ENCODE measurements at regions not wholly inside any gene's neighbourhood (a gene's known extent, or its start where the extent isn't known, plus 50 kb on each side); places are given as distances from the start of the nearest gene placed in this dataset.
A peak's percentile ranks its signal among the peaks of the same experiment; 100 is the strongest.

- Histone ChIP-seq H3K9me3 (ENCODE audit: low read depth) (no peaks in the 10 kb centered on the region), H3K27me3 (no peaks in the 10 kb centered on the region), H2AFZ (no peak overlapping the region), H3K27ac (no peak overlapping the region), H3K9me2 (replicated peaks; ENCODE audit: insufficient read depth) (no peaks in the 10 kb centered on the region), H3K79me2 (no peaks in the 10 kb centered on the region), H4K20me1 (ENCODE audit: insufficient read depth, poor library complexity, severe bottlenecking) (no peaks in the 10 kb centered on the region), H3K4me3 (no peak overlapping the region), H3K36me3 (replicated peaks; ENCODE audit: insufficient read depth, low read depth) (no peaks in the 10 kb centered on the region), H3K4me2 (no peak overlapping the region), H3K4me1 (ENCODE audit: insufficient read depth) (no peaks in the 10 kb centered on the region)
- 65% methylated on average over 3 of the region's 3 CpGs for WGBS (ENCODE audit: low lambda C conversion rate, missing lambda C conversion rate)
- no peak for TF ChIP-seq CTCF (IDR thresholded peaks at IDR 0.05; ENCODE audit: poor library complexity)
- DNase-seq (ENCODE audit: low spot score): no peak
Measured at GRCh38 chr2:212692466-212692865, 153.9 kb upstream of the ERBB4 start.

- no peak for TF ChIP-seq EZH2phosphoT487 (IDR thresholded peaks at IDR 0.05; ENCODE audit: low read depth, severe bottlenecking, unreplicated experiment)
- peak; percentile 93 for TF ChIP-seq CTCF (IDR thresholded peaks at IDR 0.05; ENCODE audit: poor library complexity)
- 27% methylated on average over 10 of the region's 10 CpGs for WGBS (ENCODE audit: low lambda C conversion rate, missing lambda C conversion rate)
- peak overlapping the region; percentile 61 for H3K4me2 ChIP-seq
- no peak overlapping the region for H3K27ac ChIP-seq
- H2AFZ ChIP-seq: peak overlapping the region; percentile 37
- no peaks in the 10 kb centered on the region for H3K36me3 ChIP-seq (replicated peaks; ENCODE audit: insufficient read depth, low read depth)
- peak; percentile 78 for DNase-seq (ENCODE audit: low spot score)
- H3K9me3 ChIP-seq (ENCODE audit: low read depth): no peaks in the 10 kb centered on the region
- H3K79me2 ChIP-seq: no peaks in the 10 kb centered on the region
- H3K9me2 ChIP-seq (replicated peaks; ENCODE audit: insufficient read depth): no peaks in the 10 kb centered on the region
- H3K27me3 ChIP-seq: no peaks in the 10 kb centered on the region
- H3K4me1 ChIP-seq (ENCODE audit: insufficient read depth): no peaks in the 10 kb centered on the region
- H3K4me3 ChIP-seq: no peak overlapping the region
- no peaks in the 10 kb centered on the region for H4K20me1 ChIP-seq (ENCODE audit: insufficient read depth, poor library complexity, severe bottlenecking)
Measured at GRCh38 chr2:212686285-212686895, 147.8 kb upstream of the ERBB4 start.

DNA sequence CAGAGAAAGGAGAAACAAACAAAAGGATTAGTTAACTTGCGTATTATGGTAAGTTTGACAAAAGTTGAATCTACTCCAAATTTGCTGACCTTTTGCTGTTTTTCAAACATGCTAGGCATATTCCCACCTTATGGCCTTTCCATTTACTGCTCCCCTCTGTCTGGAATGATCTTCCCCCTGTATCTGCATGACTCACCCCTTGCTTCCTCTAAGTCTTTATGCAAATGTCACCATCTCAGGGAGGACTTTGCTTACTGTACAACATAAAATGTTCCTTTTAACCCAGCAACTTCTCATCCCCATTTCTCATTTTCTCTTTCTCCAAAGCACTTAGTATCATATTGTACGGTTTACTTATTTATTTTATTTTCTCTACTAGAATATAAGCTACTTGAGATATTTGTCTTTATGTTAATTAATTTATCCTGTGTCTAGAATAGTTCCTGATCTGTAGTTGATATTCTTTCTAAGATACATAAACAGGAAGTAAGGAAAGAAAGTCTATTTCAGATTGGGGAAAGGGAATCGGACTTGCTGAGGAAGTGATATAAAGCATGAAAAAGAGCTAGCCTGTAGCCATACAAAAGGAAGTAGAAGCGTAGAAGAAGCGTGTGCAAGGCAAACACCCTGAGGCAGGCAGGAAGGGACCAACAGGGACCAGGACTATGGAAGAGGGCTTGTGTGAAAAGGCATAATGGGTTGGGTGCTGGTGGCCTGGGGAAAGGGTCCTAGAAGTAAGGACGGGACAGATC is 144.9 kb upstream of the ERBB4 start:
- Histone ChIP-seq H3K9me2 (replicated peaks; ENCODE audit: insufficient read depth) (no peaks in the 10 kb centered on the region), H3K4me2 (no peak overlapping the region), H3K79me2 (no peaks in the 10 kb centered on the region), H3K36me3 (replicated peaks; ENCODE audit: insufficient read depth, low read depth) (no peaks in the 10 kb centered on the region), H3K27me3 (no peaks in the 10 kb centered on the region), H3K27ac (no peak overlapping the region), H2AFZ (no peak overlapping the region), H3K9me3 (ENCODE audit: low read depth) (no peaks in the 10 kb centered on the region), H3K4me1 (ENCODE audit: insufficient read depth) (no peaks in the 10 kb centered on the region), H4K20me1 (ENCODE audit: insufficient read depth, poor library complexity, severe bottlenecking) (no peaks in the 10 kb centered on the region), H3K4me3 (no peak overlapping the region)
- TF ChIP-seq CTCF (IDR thresholded peaks at IDR 0.05; ENCODE audit: poor library complexity): no peak
- no peak for TF ChIP-seq EZH2 (IDR thresholded peaks at IDR 0.05; ENCODE audit: borderline replicate concordance)
- TF ChIP-seq EZH2phosphoT487 (IDR thresholded peaks at IDR 0.05; ENCODE audit: low read depth, severe bottlenecking, unreplicated experiment): no peak
- DNase-seq (ENCODE audit: low spot score): no peak
- WGBS (ENCODE audit: low lambda C conversion rate, missing lambda C conversion rate): 81% methylated on average over 6 of the region's 6 CpGs
